Neural cell (in vitro differentiated cells): ENCODE measurements at regions not wholly inside any gene's neighbourhood (a gene's known extent, or its start where the extent isn't known, plus 50 kb on each side); places are given as distances from the start of the nearest gene placed in this dataset.

Experiments
- H2AFZ ChIP-seq: fragments of 200-600, 300-800 bp; sonication (generic), shearing (Covaris generic); 2 replicates; pipeline ENCODE4 v1.6.0; 2014; ENCODE audit warnings: low read depth, mild to moderate bottlenecking, antibody characterized with exemption, low read length, moderate library complexity
- H3F3A ChIP-seq: fragments of 200-600 bp; shearing (Covaris generic); 2 replicates; pipeline ENCODE4 v1.6.1; 2016; ENCODE audit warnings: mild to moderate bottlenecking, moderate library complexity, mixed read lengths, antibody characterized with exemption, low read length; ENCODE audit not compliant: insufficient read depth, poor library complexity, severe bottlenecking
- H3K27ac ChIP-seq: fragments of 200-600, 300-800 bp; sonication (generic), shearing (Covaris generic); 2 replicates; pipeline ENCODE4 v1.5.1; 2014; ENCODE audit warnings: mild to moderate bottlenecking, low read length, moderate library complexity
- H3K27me3 ChIP-seq: fragments of 300-800, 200-600 bp; sonication (generic), shearing (Covaris generic); 2 replicates; pipeline ENCODE4 v1.6.0; 2014; ENCODE audit warnings: mild to moderate bottlenecking, low read depth, low read length, moderate library complexity; ENCODE audit not compliant: insufficient read depth
- H3K36me3 ChIP-seq: fragments of 300-800, 200-600 bp; sonication (generic), shearing (Covaris generic); 2 replicates; pipeline ENCODE4 v1.5.1; 2014; ENCODE audit warnings: mild to moderate bottlenecking, antibody characterized with exemption, low read length, moderate library complexity; ENCODE audit not compliant: insufficient read depth
- H3K4me2 ChIP-seq: fragments of 300-800, 200-600 bp; sonication (generic), shearing (Covaris generic); 2 replicates; pipeline ENCODE4 v1.6.0; 2014; ENCODE audit warnings: mild to moderate bottlenecking, low read length
- H3K4me3 ChIP-seq: fragments of 300-800, 200-600 bp; sonication (generic), shearing (Covaris generic); 2 replicates; pipeline ENCODE4 v1.5.1; 2014; ENCODE audit warnings: mild to moderate bottlenecking, low read length, moderate library complexity
- H3K79me2 ChIP-seq: fragments of 200-600 bp; shearing (Covaris generic); replicated peaks from 2 replicates; pipeline ENCODE4 v1.6.0; 2014; ENCODE audit warnings: mild to moderate bottlenecking, low read length, moderate library complexity; ENCODE audit not compliant: insufficient read depth
- H3K9ac ChIP-seq: fragments of 300-800, 200-600 bp; sonication (generic), shearing (Covaris generic); 2 replicates; pipeline ENCODE4 v1.6.1; 2016; ENCODE audit warnings: mild to moderate bottlenecking, low read length, mixed read lengths
- H3K9me2 ChIP-seq: fragments of 200-600 bp; shearing (Covaris generic); 2 replicates; pipeline ENCODE4 v1.6.1; 2016; ENCODE audit warnings: mild to moderate bottlenecking, low read length, mixed read lengths; ENCODE audit not compliant: insufficient read depth
- H3K9me3 ChIP-seq: fragments of 200-600, 300-800 bp; sonication (generic), shearing (Covaris generic); 2 replicates; pipeline ENCODE4 v1.6.1; 2016; ENCODE audit warnings: mild to moderate bottlenecking, mixed run types, low read length, moderate library complexity, mixed read lengths
- H4K20me1 ChIP-seq: fragments of 200-600 bp; shearing (Covaris generic); 2 replicates; pipeline ENCODE4 v1.6.1; 2016; ENCODE audit warnings: mild to moderate bottlenecking, mixed run types; ENCODE audit not compliant: insufficient read depth
- EP300 ChIP-seq: fragments of 450-650 bp; conservative IDR thresholded peaks from 2 replicates; pipeline ENCODE4 v1.6.1; 2014; ENCODE audit warnings: antibody characterized with exemption, mild to moderate bottlenecking, moderate library complexity; ENCODE audit not compliant: poor library complexity, severe bottlenecking
- EZH2 ChIP-seq: fragments of 200-600, 300-800 bp; shearing (Covaris generic), sonication (generic); IDR thresholded peaks from 2 replicates; pipeline ENCODE4 v1.6.1; 2014; ENCODE audit warnings: antibody characterized with exemption, low read length, borderline replicate concordance, mild to moderate bottlenecking; ENCODE audit not compliant: insufficient read depth, poor library complexity, severe bottlenecking
- MXI1 ChIP-seq: fragments of 450-650 bp; conservative IDR thresholded peaks from 2 replicates; pipeline ENCODE4 v1.6.1; 2014; ENCODE audit warnings: antibody characterized with exemption, mild to moderate bottlenecking; ENCODE audit not compliant: poor library complexity, severe bottlenecking
- POLR2AphosphoS5 ChIP-seq: IDR thresholded peaks from 2 replicates; pipeline ENCODE4 v1.6.1; 2012
- RAD21 ChIP-seq: fragments of 450-650 bp; conservative IDR thresholded peaks from 2 replicates; pipeline ENCODE4 v1.6.1; 2014; ENCODE audit warnings: antibody characterized with exemption, mild to moderate bottlenecking, moderate library complexity
- SMC3 ChIP-seq: fragments of 450-650 bp; conservative IDR thresholded peaks from 2 replicates; pipeline ENCODE4 v1.6.1; 2014; ENCODE audit warnings: antibody characterized with exemption, mild to moderate bottlenecking, moderate library complexity; ENCODE audit not compliant: poor library complexity
- TAF1 ChIP-seq: IDR thresholded peaks from 2 replicates; pipeline ENCODE4 v1.6.1; 2012; ENCODE audit warnings: low read depth
- TF ChIP-seq, protein P1 (sequence below): fragments of 450-650 bp; IDR thresholded peaks from 2 replicates; pipeline ENCODE4 v1.5.1; 2014; ENCODE audit warnings: antibody characterized with exemption, mild to moderate bottlenecking, moderate library complexity; ENCODE audit not compliant: poor library complexity, severe bottlenecking
- TF ChIP-seq, protein P2 (sequence below): IDR thresholded peaks from 2 replicates; pipeline ENCODE4 v1.6.1; 2012; ENCODE audit warnings: borderline replicate concordance

DNA sequence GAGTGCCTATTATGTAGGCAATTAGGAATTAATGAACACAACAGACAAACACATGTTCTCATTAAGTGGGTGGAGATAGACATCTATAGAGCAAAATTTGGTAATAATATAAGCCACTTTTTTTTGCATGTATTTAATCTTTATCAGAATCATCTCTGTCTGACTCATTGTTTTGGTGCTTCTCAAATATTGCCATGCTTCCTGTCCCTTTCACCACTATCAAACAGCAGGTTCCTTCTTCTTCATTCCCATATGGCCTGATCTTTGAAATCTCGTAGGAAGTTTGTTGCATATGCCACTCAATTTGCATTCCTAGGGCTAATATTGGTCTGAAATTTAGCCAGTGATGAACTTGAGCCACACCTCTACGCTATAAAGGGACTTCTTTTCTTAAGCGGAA lies 128.9 kb upstream of the SPEF2 start:
- H3K9ac ChIP-seq: no peak overlapping the region
- no peak overlapping the region for H3K4me3 ChIP-seq
- no peaks in the 10 kb centered on the region for H3K9me3 ChIP-seq
- TF ChIP-seq EP300 (no peak), TAF1 (no peak), MXI1 (no peak), SMC3 (no peak), RAD21 (no peak), EZH2 (no peak), POLR2AphosphoS5 (no peak)
- TF ChIP-seq, protein P1, sequence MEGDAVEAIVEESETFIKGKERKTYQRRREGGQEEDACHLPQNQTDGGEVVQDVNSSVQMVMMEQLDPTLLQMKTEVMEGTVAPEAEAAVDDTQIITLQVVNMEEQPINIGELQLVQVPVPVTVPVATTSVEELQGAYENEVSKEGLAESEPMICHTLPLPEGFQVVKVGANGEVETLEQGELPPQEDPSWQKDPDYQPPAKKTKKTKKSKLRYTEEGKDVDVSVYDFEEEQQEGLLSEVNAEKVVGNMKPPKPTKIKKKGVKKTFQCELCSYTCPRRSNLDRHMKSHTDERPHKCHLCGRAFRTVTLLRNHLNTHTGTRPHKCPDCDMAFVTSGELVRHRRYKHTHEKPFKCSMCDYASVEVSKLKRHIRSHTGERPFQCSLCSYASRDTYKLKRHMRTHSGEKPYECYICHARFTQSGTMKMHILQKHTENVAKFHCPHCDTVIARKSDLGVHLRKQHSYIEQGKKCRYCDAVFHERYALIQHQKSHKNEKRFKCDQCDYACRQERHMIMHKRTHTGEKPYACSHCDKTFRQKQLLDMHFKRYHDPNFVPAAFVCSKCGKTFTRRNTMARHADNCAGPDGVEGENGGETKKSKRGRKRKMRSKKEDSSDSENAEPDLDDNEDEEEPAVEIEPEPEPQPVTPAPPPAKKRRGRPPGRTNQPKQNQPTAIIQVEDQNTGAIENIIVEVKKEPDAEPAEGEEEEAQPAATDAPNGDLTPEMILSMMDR: no peak
- TF ChIP-seq, protein P2, sequence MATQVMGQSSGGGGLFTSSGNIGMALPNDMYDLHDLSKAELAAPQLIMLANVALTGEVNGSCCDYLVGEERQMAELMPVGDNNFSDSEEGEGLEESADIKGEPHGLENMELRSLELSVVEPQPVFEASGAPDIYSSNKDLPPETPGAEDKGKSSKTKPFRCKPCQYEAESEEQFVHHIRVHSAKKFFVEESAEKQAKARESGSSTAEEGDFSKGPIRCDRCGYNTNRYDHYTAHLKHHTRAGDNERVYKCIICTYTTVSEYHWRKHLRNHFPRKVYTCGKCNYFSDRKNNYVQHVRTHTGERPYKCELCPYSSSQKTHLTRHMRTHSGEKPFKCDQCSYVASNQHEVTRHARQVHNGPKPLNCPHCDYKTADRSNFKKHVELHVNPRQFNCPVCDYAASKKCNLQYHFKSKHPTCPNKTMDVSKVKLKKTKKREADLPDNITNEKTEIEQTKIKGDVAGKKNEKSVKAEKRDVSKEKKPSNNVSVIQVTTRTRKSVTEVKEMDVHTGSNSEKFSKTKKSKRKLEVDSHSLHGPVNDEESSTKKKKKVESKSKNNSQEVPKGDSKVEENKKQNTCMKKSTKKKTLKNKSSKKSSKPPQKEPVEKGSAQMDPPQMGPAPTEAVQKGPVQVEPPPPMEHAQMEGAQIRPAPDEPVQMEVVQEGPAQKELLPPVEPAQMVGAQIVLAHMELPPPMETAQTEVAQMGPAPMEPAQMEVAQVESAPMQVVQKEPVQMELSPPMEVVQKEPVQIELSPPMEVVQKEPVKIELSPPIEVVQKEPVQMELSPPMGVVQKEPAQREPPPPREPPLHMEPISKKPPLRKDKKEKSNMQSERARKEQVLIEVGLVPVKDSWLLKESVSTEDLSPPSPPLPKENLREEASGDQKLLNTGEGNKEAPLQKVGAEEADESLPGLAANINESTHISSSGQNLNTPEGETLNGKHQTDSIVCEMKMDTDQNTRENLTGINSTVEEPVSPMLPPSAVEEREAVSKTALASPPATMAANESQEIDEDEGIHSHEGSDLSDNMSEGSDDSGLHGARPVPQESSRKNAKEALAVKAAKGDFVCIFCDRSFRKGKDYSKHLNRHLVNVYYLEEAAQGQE: no peak
- H2AFZ ChIP-seq: no peak overlapping the region
- H3K36me3 ChIP-seq: no peaks in the 10 kb centered on the region
- no peaks in the 10 kb centered on the region for H3K27me3 ChIP-seq
- H3K79me2 ChIP-seq: no peaks in the 10 kb centered on the region
- no peaks in the 10 kb centered on the region for H3F3A ChIP-seq
- no peak overlapping the region for H3K4me2 ChIP-seq
- H4K20me1 ChIP-seq: no peaks in the 10 kb centered on the region
- H3K27ac ChIP-seq: no peak overlapping the region
- H3K9me2 ChIP-seq: no peaks in the 10 kb centered on the region

DNA sequence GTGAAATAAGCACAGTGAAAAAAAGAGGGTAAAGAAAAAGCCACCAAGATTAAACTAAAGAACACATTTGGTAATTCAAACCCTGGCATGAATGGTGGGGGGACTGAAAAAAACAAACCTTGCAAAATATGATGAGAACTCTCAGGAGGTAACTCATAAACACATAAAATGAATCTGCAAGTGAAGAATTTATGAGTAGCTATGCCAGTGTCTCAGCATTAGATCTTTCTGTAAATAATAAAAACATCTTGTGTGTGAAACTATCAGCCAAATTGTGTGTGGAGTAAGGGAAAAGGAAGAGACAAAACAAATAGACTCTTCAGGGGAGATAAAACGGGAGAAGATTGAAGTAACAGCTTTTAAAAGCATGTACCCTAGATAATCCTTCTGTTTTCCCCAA lies 129.6 kb upstream of the SPEF2 start:
- H3K27me3 ChIP-seq: no peaks in the 10 kb centered on the region
- no peaks in the 10 kb centered on the region for H3K9me2 ChIP-seq
- TF ChIP-seq TAF1 (no peak), SMC3 (no peak), POLR2AphosphoS5 (no peak), EP300 (no peak)
- no peaks in the 10 kb centered on the region for H4K20me1 ChIP-seq
- no peaks in the 10 kb centered on the region for H3K9me3 ChIP-seq
- H3K4me2 ChIP-seq: no peak overlapping the region
- no peak overlapping the region for H3K4me3 ChIP-seq
- H2AFZ ChIP-seq: no peak overlapping the region
- H3K9ac ChIP-seq: no peak overlapping the region
- no peaks in the 10 kb centered on the region for H3F3A ChIP-seq
- H3K79me2 ChIP-seq: no peaks in the 10 kb centered on the region
- no peak overlapping the region for H3K27ac ChIP-seq
- H3K36me3 ChIP-seq: no peaks in the 10 kb centered on the region
